SK-N-DZ (cell line): ENCODE measurements at regions not wholly inside any gene's neighbourhood (a gene's known extent, or its start where the extent isn't known, plus 50 kb on each side); places are given as distances from the start of the nearest gene placed in this dataset.
"Not testable (repeated sequence)": the region's sequence is repeated elsewhere in the genome, so short reads cannot be mapped to it uniquely, and the experiment has no call there.

Experiments
- DNase-seq: peaks from one replicate; pipeline ENCODE4 v3.0.0-alpha.2; 2015; ENCODE audit warnings: low spot score

DNA sequence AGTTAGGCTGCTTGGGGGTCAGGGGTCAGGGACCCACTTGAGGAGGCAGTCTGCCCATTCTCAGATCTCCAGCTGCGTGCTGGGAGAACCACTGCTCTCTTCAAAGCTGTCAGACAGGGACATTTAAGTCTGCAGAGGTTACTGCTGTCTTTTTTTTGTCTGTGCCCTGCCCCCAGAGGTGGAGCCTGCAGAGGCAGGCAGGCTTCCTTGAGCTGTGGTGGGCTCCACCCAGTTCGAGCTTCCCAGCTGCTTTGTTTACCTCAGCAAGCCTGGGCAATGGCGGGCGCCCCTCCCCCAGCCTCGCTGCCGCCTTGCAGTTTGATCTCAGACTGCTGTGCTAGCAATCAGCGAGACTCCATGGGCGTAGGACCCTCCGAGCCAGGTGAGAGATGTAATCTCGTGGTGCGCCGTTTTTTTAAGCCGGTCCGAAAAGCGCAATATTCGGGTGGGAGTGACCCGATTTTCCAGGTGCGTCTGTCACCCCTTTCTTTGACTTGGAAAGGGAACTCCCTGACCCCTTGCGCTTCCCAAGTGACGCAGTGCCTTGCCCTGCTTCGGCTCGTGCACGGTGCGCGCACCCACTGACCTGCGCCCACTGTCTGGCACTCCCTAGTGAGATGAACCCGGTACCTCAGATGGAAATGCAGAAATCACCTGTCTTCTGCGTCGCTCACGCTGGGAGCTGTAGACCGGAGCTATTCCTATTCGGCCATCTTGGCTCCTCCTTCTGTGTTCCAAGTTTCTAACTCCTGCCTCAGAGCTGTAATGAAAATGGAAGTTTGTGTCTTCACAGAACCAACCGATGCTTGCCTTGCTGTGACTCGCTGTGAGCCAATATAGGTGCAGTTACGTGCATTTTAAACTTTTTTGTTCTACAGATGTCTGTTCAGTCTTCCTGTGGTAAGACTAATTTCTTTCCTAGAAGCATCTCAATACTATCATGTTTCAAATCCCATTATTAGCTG is 156.8 kb upstream of the RPS23 start:
- DNase-seq = not testable (repeated sequence)

GRCh38 chr5:82426464-82427154 is 148.5 kb upstream of the RPS23 start:
- no peak for DNase-seq

DNA sequence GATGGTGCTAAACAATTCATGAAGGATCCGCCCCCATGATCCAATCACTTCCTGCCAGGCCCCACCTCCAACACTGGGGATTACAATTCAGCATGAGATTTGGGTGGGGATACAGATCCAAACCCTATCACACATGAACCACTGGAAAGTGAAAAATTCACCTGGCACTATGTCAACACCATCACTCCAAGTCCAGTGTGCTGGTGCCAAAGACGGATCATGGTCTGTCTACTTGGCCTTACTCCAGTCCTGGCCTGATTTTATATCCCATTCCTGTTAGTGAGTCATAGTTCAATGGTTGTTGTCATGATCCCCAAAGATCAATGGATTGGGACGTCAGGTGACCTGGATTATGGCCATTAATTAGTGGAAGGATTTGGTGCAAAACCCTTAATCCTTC is 147.4 kb upstream of the RPS23 start:
- no peak for DNase-seq

- no peak for DNase-seq
Observed at GRCh38 chr5:82424211-82424610, 146.1 kb upstream of the RPS23 start.

GRCh38 chr5:82422751-82423181 is 144.6 kb upstream of the RPS23 start:
- no peak for DNase-seq

DNA sequence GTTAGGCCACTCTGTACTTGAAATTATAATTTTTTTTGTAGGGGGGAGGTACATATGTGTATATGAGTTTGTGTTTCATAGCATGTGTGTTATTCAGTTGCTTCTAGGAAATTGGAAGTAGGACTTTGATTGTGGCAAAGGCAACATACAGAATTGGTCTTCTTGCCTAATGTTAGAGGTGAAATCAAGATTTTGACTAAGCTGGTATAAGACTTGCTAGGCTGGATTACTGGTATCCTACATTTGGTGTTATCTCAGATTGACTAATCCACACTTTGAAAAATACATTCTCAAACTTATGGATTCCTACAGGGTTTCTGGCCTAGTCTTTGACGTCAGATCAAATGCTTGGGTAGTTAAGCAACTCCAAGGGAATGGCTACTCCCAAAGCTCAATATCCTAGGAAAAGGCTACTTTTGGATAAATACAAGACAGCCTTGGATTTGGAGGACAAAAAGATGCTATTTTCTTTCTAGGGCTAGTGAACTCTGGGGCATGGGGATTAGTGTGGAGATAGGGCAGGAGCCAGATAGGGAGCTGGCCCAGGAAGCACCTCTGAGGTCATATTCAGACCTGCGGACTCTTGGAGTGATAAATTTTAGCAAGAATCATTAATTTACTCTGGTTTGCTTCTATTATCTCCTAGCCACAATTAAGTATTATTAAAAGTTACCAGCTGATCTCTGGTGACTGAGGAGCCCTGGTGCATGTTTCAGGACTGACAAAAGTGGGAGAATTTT is 144.0 kb upstream of the RPS23 start:
- no peak for DNase-seq

GRCh38 chr5:82421119-82421518 is 143.0 kb upstream of the RPS23 start:
- no peak for DNase-seq

GRCh38 chr5:82420524-82420923 is 142.4 kb upstream of the RPS23 start:
- DNase-seq = not testable (repeated sequence)

DNA sequence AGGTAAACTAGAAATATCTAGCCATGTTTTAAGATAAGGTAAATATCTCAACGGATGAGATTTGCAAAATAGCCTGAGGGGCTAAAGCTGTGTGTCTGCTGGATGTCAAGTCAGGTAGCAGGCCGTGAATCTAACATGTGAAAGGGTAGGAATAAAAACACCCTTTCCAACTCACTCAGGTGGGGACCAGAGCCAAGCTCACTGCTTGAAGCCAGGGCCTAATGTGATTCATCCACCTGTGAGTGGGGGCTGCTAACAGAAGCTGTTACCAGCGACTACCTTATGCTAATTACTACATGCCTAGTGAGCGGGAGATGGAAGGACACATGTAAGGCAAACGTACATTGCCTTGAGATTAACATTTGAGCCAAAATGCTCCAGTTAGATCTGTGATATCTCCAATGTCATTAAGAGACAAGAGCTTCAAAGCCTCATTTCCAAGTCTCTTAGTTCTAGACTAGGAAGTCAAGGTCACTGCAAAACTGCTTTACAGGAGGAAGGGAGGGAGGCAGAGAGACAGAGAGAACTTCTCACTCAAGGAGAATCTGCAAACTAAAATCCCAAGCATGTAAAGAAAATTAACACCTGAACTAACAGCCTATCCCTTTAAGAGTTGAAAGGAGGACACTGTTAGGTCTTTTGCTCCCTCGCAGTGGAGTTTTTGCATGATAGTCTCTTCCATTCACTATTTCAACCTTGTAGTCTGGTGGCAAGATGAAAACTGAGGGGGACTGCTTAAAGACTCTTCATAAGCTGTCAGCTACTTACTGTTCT is 141.6 kb upstream of the RPS23 start:
- DNase-seq = no peak

GRCh38 chr5:82418608-82418950 is 140.4 kb upstream of the RPS23 start:
- no peak for DNase-seq

GRCh38 chr5:82417776-82418607 is 139.8 kb upstream of the RPS23 start:
- DNase-seq = no peak

DNA sequence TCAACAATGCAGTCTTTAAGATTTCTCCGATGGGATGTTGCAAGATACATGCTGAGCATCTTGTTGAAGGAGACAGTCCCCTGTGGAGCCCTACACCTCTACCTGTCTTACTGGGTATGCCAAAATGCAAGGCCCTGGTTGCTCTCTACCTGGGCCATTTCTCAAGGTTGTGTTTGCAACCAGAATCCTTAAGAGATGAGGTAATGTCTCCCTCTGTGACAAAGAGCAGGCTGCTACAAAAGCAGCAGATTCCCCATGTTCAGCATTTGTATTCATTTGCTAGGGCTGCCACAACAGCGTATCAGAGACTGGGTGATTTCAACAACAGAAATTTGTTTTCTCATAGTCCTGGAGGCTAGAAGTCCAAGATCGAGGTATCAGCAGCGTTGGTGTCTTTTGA is 138.4 kb upstream of the RPS23 start:
- DNase-seq = no peak

DNA sequence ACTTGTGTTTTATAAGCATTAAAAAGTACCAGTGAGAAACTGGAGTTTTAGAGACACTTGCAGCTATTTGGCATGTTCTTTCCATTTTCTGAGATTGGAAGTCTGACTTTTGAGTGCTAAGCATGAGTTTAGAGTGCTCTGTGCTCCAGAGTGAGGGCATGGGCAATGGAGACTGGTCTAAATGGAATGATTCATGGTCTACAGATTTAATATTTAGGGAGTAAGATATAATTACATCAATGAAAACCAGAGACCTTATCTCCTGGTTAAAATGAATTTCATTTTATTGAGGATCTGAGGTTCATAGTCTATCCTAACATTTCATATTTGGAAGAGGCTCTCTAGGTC is 135.9 kb upstream of the RPS23 start:
- DNase-seq = no peak

DNA sequence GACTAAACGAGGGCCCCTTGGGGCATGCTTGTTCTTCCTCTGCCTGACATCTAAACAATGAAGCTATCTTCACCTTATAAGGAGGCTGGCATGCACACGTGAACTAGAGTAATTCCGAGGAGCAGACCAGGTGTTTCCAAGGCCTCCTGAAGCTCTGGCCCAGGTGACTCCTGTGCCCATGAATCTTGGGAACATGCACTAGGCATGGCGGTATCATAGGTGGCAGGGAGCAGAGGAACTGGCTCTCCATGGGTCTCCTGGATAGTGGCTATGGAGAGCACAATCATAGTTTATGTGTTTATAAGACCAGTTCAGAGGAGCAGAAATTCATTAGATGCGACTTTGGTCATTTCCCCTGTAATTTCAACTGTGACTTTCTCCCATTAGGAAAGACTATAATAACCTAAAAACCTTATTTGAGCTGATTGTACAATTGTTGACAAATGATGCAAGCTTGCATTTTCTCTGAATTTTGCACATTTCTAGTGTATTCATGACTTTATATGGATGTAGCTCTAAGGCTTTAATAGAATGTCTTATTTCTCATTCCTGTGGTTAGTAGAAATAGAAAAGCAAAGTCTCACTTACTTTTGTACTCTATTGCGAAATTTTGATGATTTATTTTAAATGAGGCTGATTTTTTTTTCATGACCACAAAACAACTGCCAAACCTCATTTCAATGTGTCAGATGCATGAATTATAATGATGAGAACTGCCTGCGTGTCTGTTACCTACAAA is 135.3 kb upstream of the RPS23 start:
- DNase-seq = no peak

DNA sequence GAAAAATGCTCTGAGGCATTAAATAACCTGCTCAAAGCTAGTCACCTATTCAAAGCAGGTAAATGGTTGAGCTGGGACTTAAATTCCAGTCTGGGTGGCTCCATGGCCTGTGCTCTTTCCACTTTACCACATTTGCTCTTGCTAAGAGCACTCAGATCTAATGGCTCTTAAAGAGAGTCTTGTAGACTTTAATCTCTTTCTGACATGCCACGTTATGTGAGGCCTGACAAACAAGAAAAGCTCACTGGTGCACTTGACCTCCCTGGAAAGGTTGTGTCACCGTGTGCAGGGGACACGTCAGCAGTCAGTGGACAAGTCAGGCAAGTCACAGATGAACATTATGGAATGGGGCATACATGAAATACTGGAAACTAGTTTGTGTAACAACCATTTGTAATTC is 129.9 kb upstream of the RPS23 start:
- DNase-seq = no peak

- no peak for DNase-seq
Observed at GRCh38 chr5:82406205-82406773, 128.1 kb upstream of the RPS23 start.

GRCh38 chr5:82405618-82406204 is 127.6 kb upstream of the RPS23 start:
- no peak for DNase-seq

GRCh38 chr5:82405161-82405560 is 127.0 kb upstream of the RPS23 start:
- no peak for DNase-seq

- no peak for DNase-seq
Observed at GRCh38 chr5:82404382-82404945, 126.3 kb upstream of the RPS23 start.
